Esophagus (tissue), 2 donors: ENCODE measurements at regions not wholly inside any gene's neighbourhood (a gene's known extent, or its start where the extent isn't known, plus 50 kb on each side); places are given as distances from the start of the nearest gene placed in this dataset.
"Not testable (repeated sequence)": the region's sequence is repeated elsewhere in the genome, so short reads cannot be mapped to it uniquely, and the experiment has no call there.

Experiments
- H3K27ac ChIP-seq, 2 donors: one replicate each; pipeline ENCODE4 v1.5.1; 2013; ENCODE audit warnings: low read depth in 2 of 2, mild to moderate bottlenecking in 2 of 2, inconsistent platforms in 1 of 2, low read length in 1 of 2, moderate library complexity in 1 of 2
- H3K27me3 ChIP-seq, 2 donors: one replicate each; pipeline ENCODE4 v1.6.1; 2013; ENCODE audit warnings: low read length in 2 of 2, control low read depth in 1 of 2, mild to moderate bottlenecking in 1 of 2; ENCODE audit not compliant: insufficient read depth in 2 of 2, control insufficient read depth in 1 of 2
- H3K36me3 ChIP-seq, 2 donors: one replicate each; pipeline ENCODE4 v1.6.1; 2013; ENCODE audit warnings: low read length in 1 of 2; ENCODE audit not compliant: control insufficient read depth in 2 of 2, insufficient read depth in 2 of 2
- H3K4me1 ChIP-seq, 2 donors: one replicate each; pipeline ENCODE4 v1.6.1; 2013; ENCODE audit warnings: low read length in 1 of 2; ENCODE audit not compliant: control insufficient read depth in 2 of 2, insufficient read depth in 2 of 2
- H3K4me3 ChIP-seq, 2 donors: one replicate each; pipeline ENCODE4 v1.5.1; 2013; ENCODE audit warnings: low read length in 2 of 2, mild to moderate bottlenecking in 2 of 2, low read depth in 1 of 2, moderate library complexity in 1 of 2
- H3K9me3 ChIP-seq, 2 donors: one replicate each; pipeline ENCODE4 v1.6.1; 2013; ENCODE audit warnings: mild to moderate bottlenecking in 2 of 2, low read depth in 1 of 2, low read length in 1 of 2, moderate library complexity in 1 of 2; ENCODE audit not compliant: control insufficient read depth in 2 of 2, insufficient read depth in 1 of 2
- WGBS, 2 donors: extraction: QIAGEN DNeasy Blood & Tissue Kit; methylation state at CpG; one replicate each; pipeline ENCODE4 v1.1.7; 2013; 5-methylcytosine and 5-hydroxymethylcytosine counted together
- donor health status: healthy with polysubstance abuse.
- donor health status: Bipolar disorder and iron deficiency.

DNA sequence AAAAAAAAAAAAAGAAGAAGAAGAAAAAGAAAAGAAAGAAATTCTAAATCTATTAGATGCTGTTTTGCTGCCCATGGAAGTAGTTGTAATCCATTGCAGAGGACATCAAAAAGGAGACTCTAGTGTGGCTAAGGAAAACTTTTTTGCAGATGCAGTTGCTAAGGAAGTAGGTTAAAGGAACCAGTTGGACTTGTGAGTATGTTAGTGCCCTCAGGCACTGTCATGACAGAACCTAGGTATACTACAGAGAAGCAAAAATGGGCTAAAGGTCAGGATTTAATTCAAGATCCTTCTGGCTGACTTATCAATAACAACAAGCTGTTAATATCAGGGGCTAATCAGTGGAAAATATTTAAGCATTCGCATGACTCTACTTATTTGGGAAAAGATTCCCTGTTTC lies 1571.6 kb upstream of the FLRT2 start:
- Histone ChIP-seq H3K27me3 (no peaks in the 10 kb centered on the region), H3K4me1 (no peaks in the 10 kb centered on the region), H3K27ac (no peak overlapping the region), H3K4me3 (no peak overlapping the region), H3K36me3 (no peaks in the 10 kb centered on the region), H3K9me3 (no peaks in the 10 kb centered on the region)
- WGBS, 2 donors = 91 to 100% methylated on average over 1 of the region's 1 CpG

DNA sequence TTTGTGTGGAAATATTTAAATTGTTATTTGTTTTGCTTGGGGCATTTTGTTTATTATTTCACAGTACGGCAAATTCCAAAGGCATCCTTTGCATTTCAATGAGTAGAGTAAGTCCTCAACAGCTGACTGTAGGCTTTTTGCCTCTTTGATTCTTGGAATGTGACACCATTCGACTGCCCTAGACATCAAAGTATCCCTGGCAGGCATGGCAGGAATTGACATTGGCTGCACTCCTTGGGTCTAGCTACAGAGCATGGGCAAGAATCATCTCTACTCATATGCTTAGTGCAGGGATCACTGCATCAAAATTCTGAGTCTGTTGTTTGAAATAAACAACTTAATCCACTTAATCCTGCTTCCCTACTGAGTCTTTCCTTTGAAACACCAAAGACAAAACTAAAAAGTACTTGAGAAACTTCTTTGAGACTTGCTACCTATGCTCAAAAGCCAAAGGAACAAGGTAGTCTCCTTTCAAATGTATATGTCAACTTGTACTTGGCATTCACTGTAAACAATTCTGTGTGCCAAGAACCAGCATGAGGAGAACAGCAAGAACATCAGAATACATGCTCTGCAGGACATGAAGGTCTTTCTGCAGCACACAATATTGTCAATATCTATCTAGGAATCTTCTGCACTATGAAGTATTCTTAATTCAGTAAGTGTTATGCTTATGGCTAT lies 1569.0 kb upstream of the FLRT2 start:
- no peaks in the 10 kb centered on the region for H3K9me3 ChIP-seq
- H3K36me3 ChIP-seq = no peaks in the 10 kb centered on the region
- WGBS, 2 donors = 38 to 59% methylated on average over 2 of the region's 2 CpGs
- H3K27me3 ChIP-seq = no peaks in the 10 kb centered on the region
- H3K27ac ChIP-seq = no peak overlapping the region
- no peak overlapping the region for H3K4me3 ChIP-seq
- no peaks in the 10 kb centered on the region for H3K4me1 ChIP-seq

- H3K9me3 ChIP-seq = no peaks in the 10 kb centered on the region
- peaks cover 0 to 2% of the 10 kb centered on the region in 2 donors for H3K4me1 ChIP-seq
- no peaks in the 10 kb centered on the region for H3K27me3 ChIP-seq
- H3K4me3 ChIP-seq = no peak overlapping the region
- no peak overlapping the region for H3K27ac ChIP-seq
- WGBS, 2 donors = 81 to 82% methylated on average over 5 of the region's 5 CpGs
- no peaks in the 10 kb centered on the region for H3K36me3 ChIP-seq
These were observed 1559.9 kb upstream of the FLRT2 start for GRCh38 chr14:83969998-83970397.

DNA sequence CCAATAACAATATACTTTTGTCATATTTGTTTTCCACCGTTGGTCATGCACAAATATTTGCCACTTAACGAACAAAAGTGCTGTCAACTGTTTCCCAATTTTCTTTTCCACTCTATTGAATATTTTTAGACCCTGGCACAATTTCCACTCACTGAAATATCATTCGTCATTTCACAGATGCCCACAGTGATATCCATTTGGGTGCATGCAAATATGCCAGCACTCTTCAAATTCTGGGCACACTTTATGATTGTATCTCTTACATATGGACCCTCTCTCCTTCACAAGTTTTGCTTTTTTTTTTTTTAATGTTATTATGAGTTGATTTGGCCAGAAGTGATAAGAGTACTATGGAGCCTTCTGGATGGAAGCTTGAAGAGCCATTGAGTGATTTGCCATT lies 1557.3 kb upstream of the FLRT2 start:
- H3K4me3 ChIP-seq = no peak overlapping the region
- 63 to 83% methylated on average over 3 of the region's 3 CpGs for WGBS, 2 donors
- no peak overlapping the region for H3K27ac ChIP-seq
- H3K36me3 ChIP-seq = no peaks in the 10 kb centered on the region
- no peaks in the 10 kb centered on the region for H3K27me3 ChIP-seq
- peaks cover 0 to 2% of the 10 kb centered on the region in 2 donors for H3K4me1 ChIP-seq
- H3K9me3 ChIP-seq = no peaks in the 10 kb centered on the region

DNA sequence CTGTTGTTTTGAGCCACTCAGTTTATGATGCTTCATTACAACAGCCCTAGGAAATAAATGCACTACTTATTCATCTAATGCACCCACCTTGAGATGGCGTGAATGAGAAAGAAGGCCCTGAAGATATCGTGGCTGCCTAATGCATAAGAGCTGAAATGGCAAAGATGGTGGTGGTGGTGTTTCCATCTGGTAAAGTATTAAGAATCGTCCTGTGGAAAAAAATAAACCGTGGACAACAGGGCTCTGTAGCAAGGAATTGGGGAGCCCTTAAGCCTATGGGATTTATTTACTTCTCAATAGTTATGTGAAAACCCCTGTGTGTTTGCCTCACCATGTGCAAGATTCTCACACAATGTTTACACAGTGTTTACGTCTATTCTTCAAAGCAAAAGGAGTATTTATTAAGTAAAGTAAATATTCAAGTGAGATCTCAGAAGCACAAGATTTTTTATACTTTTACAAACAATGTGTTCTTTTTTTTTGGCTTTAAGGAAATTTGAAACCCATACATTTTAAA lies 1555.2 kb upstream of the FLRT2 start:
- Histone ChIP-seq H3K27me3 (no peaks in the 10 kb centered on the region), H3K4me1 (no peaks in the 10 kb centered on the region), H3K4me3 (no peak overlapping the region), H3K9me3 (no peaks in the 10 kb centered on the region), H3K27ac (no peak overlapping the region), H3K36me3 (no peaks in the 10 kb centered on the region)
- WGBS, 2 donors = 59 to 78% methylated on average over 5 of the region's 5 CpGs

DNA sequence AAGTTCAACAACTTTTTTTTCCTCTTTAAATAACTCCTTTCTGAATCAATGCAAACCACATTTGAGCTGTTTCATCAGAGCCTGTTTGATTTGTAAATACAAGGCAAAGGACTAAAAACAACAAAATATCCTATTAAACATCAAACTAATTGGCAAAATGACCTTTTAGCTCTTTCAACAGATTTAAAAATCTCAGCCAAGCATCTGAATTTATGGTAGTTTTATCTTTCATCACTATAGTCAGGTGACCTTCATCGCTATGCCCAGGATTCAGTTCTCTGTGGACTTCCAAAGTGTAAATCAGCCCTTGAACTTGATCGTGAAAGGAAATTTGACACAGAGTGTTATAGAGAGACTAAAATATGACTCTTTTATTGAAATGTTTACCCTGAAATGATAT lies 1554.5 kb upstream of the FLRT2 start:
- Histone ChIP-seq H3K27me3 (no peaks in the 10 kb centered on the region), H3K9me3 (no peaks in the 10 kb centered on the region), H3K4me3 (no peak overlapping the region), H3K36me3 (no peaks in the 10 kb centered on the region), H3K27ac (no peak overlapping the region), H3K4me1 (no peaks in the 10 kb centered on the region)
- WGBS, 2 donors = 53 to 56% methylated on average over 2 of the region's 2 CpGs

DNA sequence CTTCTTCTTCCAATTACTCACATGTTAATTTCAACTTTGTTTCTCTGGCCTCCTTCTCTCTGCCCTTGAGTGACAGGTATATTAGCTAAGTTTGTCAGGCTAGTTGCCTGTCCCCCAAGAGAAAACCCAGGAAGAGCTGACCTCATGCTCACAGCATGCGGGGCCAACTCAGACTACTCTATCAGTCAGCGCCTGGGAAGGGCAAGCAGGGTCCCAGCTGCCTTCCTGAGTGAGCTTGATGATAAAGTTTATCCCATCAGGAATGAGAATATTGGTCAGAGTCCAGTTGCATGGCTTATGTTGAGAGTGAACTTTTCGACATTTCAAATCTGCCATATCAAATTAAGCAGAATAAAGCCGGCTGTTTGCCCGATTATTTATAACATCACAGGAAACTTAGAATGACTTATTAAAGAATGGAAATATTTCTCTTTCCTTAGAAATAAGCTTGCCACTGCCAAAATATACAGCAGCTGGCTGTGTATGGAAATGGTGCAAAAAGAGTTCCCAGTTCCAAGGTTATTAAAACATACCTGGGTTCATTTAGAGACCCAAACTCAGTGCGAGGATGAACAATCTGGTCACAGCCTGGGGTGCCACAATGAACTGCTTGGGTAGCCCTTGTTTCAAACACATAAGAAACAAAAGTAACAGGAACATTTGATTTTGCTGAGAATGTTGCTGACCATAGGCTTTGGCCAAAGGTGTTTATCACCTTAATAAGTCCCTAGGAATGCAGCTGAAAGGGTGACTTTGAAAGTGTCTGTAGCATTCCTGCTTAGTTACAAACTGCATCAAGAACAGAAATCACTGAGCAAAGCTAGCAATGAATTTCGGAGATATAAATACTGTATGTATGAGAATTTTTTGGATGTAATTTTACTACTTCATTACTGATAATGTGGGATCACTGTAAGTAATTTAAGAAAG lies 1553.8 kb upstream of the FLRT2 start:
- no peaks in the 10 kb centered on the region for H3K4me1 ChIP-seq
- H3K27me3 ChIP-seq = no peaks in the 10 kb centered on the region
- no peaks in the 10 kb centered on the region for H3K36me3 ChIP-seq
- no peaks in the 10 kb centered on the region for H3K9me3 ChIP-seq
- no peak overlapping the region for H3K27ac ChIP-seq
- 48 to 54% methylated on average over 7 of the region's 7 CpGs for WGBS, 2 donors
- no peak overlapping the region for H3K4me3 ChIP-seq

- Histone ChIP-seq H3K4me1 (no peaks in the 10 kb centered on the region), H3K27me3 (no peaks in the 10 kb centered on the region), H3K9me3 (no peaks in the 10 kb centered on the region), H3K27ac (no peak overlapping the region), H3K4me3 (no peak overlapping the region), H3K36me3 (no peaks in the 10 kb centered on the region)
- WGBS, 2 donors = 74 to 81% methylated on average over 5 of the region's 5 CpGs
These were observed 1552.4 kb upstream of the FLRT2 start for GRCh38 chr14:83977583-83977982.

GRCh38 chr14:83981676-83982258 lies 1548.2 kb upstream of the FLRT2 start:
- not testable (repeated sequence) for H3K27ac ChIP-seq, H3K27me3 ChIP-seq, H3K36me3 ChIP-seq, H3K4me1 ChIP-seq, H3K9me3 ChIP-seq, H3K4me3 ChIP-seq
- 89 to 92% methylated on average over 3 of the region's 3 CpGs for WGBS, 2 donors
